H9 (cell line): ENCODE measurements at regions not wholly inside any gene's neighbourhood (a gene's known extent, or its start where the extent isn't known, plus 50 kb on each side); places are given as distances from the start of the nearest gene placed in this dataset.

Source experiments
- DNase-seq: peaks from one replicate; pipeline ENCODE4 v3.0.0-alpha.2; 2017
- H2AFZ ChIP-seq: one replicate; pipeline ENCODE4 v1.6.1; 2013; ENCODE audit warnings: mild to moderate bottlenecking, low read length, control low read depth, moderate library complexity
- H2AK5ac ChIP-seq: 2 replicates; pipeline ENCODE4 v1.6.1; 2013; ENCODE audit warnings: low read length, control low read depth, mixed read lengths; ENCODE audit not compliant: insufficient read length
- H2BK120ac ChIP-seq: one replicate; pipeline ENCODE4 v1.6.1; 2013; ENCODE audit warnings: low read depth, mild to moderate bottlenecking, low read length, control low read depth, inconsistent platforms; ENCODE audit not compliant: poor library complexity, severe bottlenecking
- H2BK12ac ChIP-seq: 2 replicates; pipeline ENCODE4 v1.6.1; 2013; ENCODE audit warnings: low read length, control low read depth, mixed read lengths, low read depth; ENCODE audit not compliant: insufficient read length
- H2BK15ac ChIP-seq: 2 replicates; pipeline ENCODE4 v1.6.1; 2013; ENCODE audit warnings: low read depth, low read length, control low read depth
- H2BK20ac ChIP-seq: one replicate; pipeline ENCODE4 v1.6.1; 2013; ENCODE audit warnings: low read depth, mild to moderate bottlenecking, low read length, control low read depth, inconsistent platforms; ENCODE audit not compliant: poor library complexity, severe bottlenecking
- H2BK5ac ChIP-seq: 2 replicates; pipeline ENCODE4 v1.6.1; 2013; ENCODE audit warnings: low read length, control low read depth, mixed read lengths; ENCODE audit not compliant: insufficient read length
- H3K14ac ChIP-seq: 2 replicates; pipeline ENCODE4 v1.6.1; 2013; ENCODE audit warnings: low read length, control low read depth; ENCODE audit not compliant: insufficient read depth
- H3K18ac ChIP-seq: 2 replicates; pipeline ENCODE4 v1.6.1; 2013; ENCODE audit warnings: low read depth, mild to moderate bottlenecking, mixed read lengths, low read length, control low read depth; ENCODE audit not compliant: insufficient read length
- H3K23ac ChIP-seq: 2 replicates; pipeline ENCODE4 v1.6.1; 2013; ENCODE audit warnings: low read length, control low read depth, mixed read lengths, low read depth; ENCODE audit not compliant: insufficient read length
- H3K23me2 ChIP-seq: 2 replicates; pipeline ENCODE4 v1.6.1; 2013; ENCODE audit warnings: low read depth, mild to moderate bottlenecking, mixed read lengths, low read length, control low read depth; ENCODE audit not compliant: insufficient read length, poor library complexity, severe bottlenecking
- H3K27ac ChIP-seq: 2 replicates; pipeline ENCODE4 v1.5.1; 2013; ENCODE audit warnings: low read length, control low read depth, mixed read lengths, low read depth; ENCODE audit not compliant: insufficient read length
- H3K27me3 ChIP-seq: 2 replicates; pipeline ENCODE4 v1.6.1; 2013; ENCODE audit warnings: low read length, control low read depth, inconsistent platforms; ENCODE audit not compliant: insufficient read depth
- H3K4ac ChIP-seq: 2 replicates; pipeline ENCODE4 v1.6.1; 2013; ENCODE audit warnings: low read depth, mild to moderate bottlenecking, control low read depth, inconsistent platforms, low read length, moderate library complexity
- H3K4me1 ChIP-seq: 2 replicates; pipeline ENCODE4 v1.6.1; 2013; ENCODE audit warnings: low read length, control low read depth, inconsistent platforms; ENCODE audit not compliant: insufficient read depth
- H3K4me2 ChIP-seq: 2 replicates; pipeline ENCODE4 v1.6.1; 2013; ENCODE audit warnings: low read length, control low read depth, mixed read lengths; ENCODE audit not compliant: insufficient read length, insufficient read depth
- H3K56ac ChIP-seq: 2 replicates; pipeline ENCODE4 v1.6.1; 2013; ENCODE audit warnings: low read depth, mild to moderate bottlenecking, mixed read lengths, low read length, control low read depth; ENCODE audit not compliant: insufficient read length
- H3K79me1 ChIP-seq: 2 replicates; pipeline ENCODE4 v1.6.1; 2013; ENCODE audit warnings: low read depth, mild to moderate bottlenecking, moderate library complexity, low read length, control low read depth, inconsistent platforms; ENCODE audit not compliant: insufficient read depth, poor library complexity, severe bottlenecking
- H3K79me2 ChIP-seq: 2 replicates; pipeline ENCODE4 v1.6.1; 2013; ENCODE audit warnings: low read length, control low read depth, inconsistent platforms; ENCODE audit not compliant: insufficient read depth
- H3K9ac ChIP-seq: 2 replicates; pipeline ENCODE4 v1.6.1; 2013; ENCODE audit warnings: low read length, control low read depth, mixed read lengths; ENCODE audit not compliant: insufficient read length; ENCODE audit errors: extremely low read depth
- H3K9me3 ChIP-seq: one replicate; pipeline ENCODE4 v1.6.1; 2013; ENCODE audit warnings: low read depth, low read length, inconsistent platforms; ENCODE audit not compliant: control insufficient read depth
- H3T11ph ChIP-seq: one replicate; pipeline ENCODE4 v1.6.1; 2013; ENCODE audit warnings: mild to moderate bottlenecking, low read length, control low read depth, inconsistent platforms
- H4K20me1 ChIP-seq: one replicate; pipeline ENCODE4 v1.6.1; 2013; ENCODE audit not compliant: control insufficient read depth, insufficient read length, insufficient read depth
- H4K5ac ChIP-seq: 2 replicates; pipeline ENCODE4 v1.6.1; 2013; ENCODE audit warnings: low read depth, mild to moderate bottlenecking, mixed read lengths, low read length, control low read depth; ENCODE audit not compliant: insufficient read length
- H4K8ac ChIP-seq: replicated peaks from 2 replicates; pipeline ENCODE4 v1.6.1; 2013; ENCODE audit warnings: low read length, control low read depth, mixed read lengths, low read depth; ENCODE audit not compliant: insufficient read length
- H4K91ac ChIP-seq: 2 replicates; pipeline ENCODE4 v1.6.1; 2013; ENCODE audit warnings: low read depth, mild to moderate bottlenecking, moderate library complexity, mixed read lengths, low read length, control low read depth; ENCODE audit not compliant: insufficient read length
- H3K27ac Mint-ChIP-seq, 3 experiments: 2 replicates in 2 of 3; 3 replicates in 1 of 3; pipeline ENCODE4 v1.8.0; 2020 to 2021; ENCODE audit warnings: mixed read lengths in 3 of 3, mild to moderate bottlenecking in 1 of 3, moderate library complexity in 1 of 3
- H3K27me3 Mint-ChIP-seq: 2 replicates; pipeline ENCODE4 v1.8.0; 2021; ENCODE audit warnings: low read depth, mild to moderate bottlenecking, moderate library complexity, mixed read lengths
- H3K36me3 Mint-ChIP-seq, 3 experiments: 2 replicates in 2 of 3; 3 replicates in 1 of 3; pipeline ENCODE4 v1.8.0; 2020 to 2021; ENCODE audit warnings: low read depth in 3 of 3, mixed read lengths in 3 of 3; ENCODE audit not compliant: insufficient read depth in 1 of 3
- H3K4me1 Mint-ChIP-seq, 2 experiments: 2 replicates each; pipeline ENCODE4 v1.8.0; 2020; ENCODE audit warnings: mixed read lengths in 2 of 2
- H3K4me3 Mint-ChIP-seq, 2 experiments: 2 replicates in 1 of 2; 3 replicates in 1 of 2; pipeline ENCODE4 v1.8.0; 2020 to 2021; ENCODE audit warnings: mild to moderate bottlenecking in 2 of 2, mixed read lengths in 2 of 2, moderate library complexity in 1 of 2
- H3K9me3 Mint-ChIP-seq, 2 experiments: 2 replicates in 1 of 2; 3 replicates in 1 of 2; pipeline ENCODE4 v1.8.0; 2020; ENCODE audit warnings: mild to moderate bottlenecking in 2 of 2, mixed read lengths in 2 of 2, moderate library complexity in 1 of 2
- CTCF ChIP-seq: fragments of 200-600 bp; sonication (generic); conservative IDR thresholded peaks from 3 replicates; pipeline ENCODE4 v1.8.0; 2021; ENCODE audit warnings: antibody characterized with exemption, mild to moderate bottlenecking
- WGBS: extraction: QIAGEN DNeasy Blood & Tissue Kit; methylation state at CpG from one replicate; pipeline ENCODE4 v1.1.7; 2013; ENCODE audit warnings: missing lambda C conversion rate, low lambda C conversion rate, mixed read lengths; ENCODE audit not compliant: insufficient read length; ENCODE audit errors: extremely low coverage; 5-methylcytosine and 5-hydroxymethylcytosine counted together

- Histone ChIP-seq H3K79me2 (no peaks in the 10 kb centered on the region), H3K4me1 (peaks cover 2% of the 10 kb centered on the region; the same call in 1 of the 2 replicates), H3K23ac (no peak overlapping the region), H3K4ac (no peak overlapping the region), H3K4me2 (no peak overlapping the region), H2BK20ac (no peak overlapping the region), H2AK5ac (no peak overlapping the region), H3K18ac (no peak overlapping the region), H3K27ac (no peak overlapping the region), H4K91ac (no peak overlapping the region), H3K14ac (no peak overlapping the region), H4K8ac (no peak overlapping the region), H2AFZ (no peak overlapping the region), H2BK120ac (no peak overlapping the region), H2BK12ac (no peak overlapping the region), H4K20me1 (no peaks in the 10 kb centered on the region), H2BK15ac (no peak overlapping the region), H3T11ph (no peak overlapping the region), H3K9ac (no peak overlapping the region), H2BK5ac (no peak overlapping the region), H3K27me3 (no peaks in the 10 kb centered on the region), H3K56ac (no peak overlapping the region), H3K9me3 (no peaks in the 10 kb centered on the region), H3K79me1 (no peaks in the 10 kb centered on the region), H4K5ac (no peak overlapping the region), H3K23me2 (no peaks in the 10 kb centered on the region)
- Mint-ChIP-seq H3K27me3 (no peaks in the 10 kb centered on the region; the same call in 1 of the 2 replicates), H3K4me3 (no peak overlapping the region), H3K36me3 (peaks cover 0 to 5% (median 2%) of the 10 kb centered on the region in 3 experiments; a peak in 2 of 7 replicates), H3K27ac (no peak overlapping the region), H3K9me3 (no peaks in the 10 kb centered on the region; a peak in 2 of 5 replicates), H3K4me1 (peaks cover 3 to 7% of the 10 kb centered on the region in 2 experiments; a peak in 2 of 4 replicates)
- no CpG with 5 or more reads among the region's 2 CpGs for WGBS
- no peak for TF ChIP-seq CTCF
- no peak for DNase-seq
Measured at GRCh38 chr14:86050072-86050683, 520.2 kb downstream of the FLRT2 start.
